ENCODE measurements at regions not wholly inside any gene's neighbourhood (a gene's known extent, or its start where the extent isn't known, plus 50 kb on each side); places are given as distances from the start of the nearest gene placed in this dataset.

DNA sequence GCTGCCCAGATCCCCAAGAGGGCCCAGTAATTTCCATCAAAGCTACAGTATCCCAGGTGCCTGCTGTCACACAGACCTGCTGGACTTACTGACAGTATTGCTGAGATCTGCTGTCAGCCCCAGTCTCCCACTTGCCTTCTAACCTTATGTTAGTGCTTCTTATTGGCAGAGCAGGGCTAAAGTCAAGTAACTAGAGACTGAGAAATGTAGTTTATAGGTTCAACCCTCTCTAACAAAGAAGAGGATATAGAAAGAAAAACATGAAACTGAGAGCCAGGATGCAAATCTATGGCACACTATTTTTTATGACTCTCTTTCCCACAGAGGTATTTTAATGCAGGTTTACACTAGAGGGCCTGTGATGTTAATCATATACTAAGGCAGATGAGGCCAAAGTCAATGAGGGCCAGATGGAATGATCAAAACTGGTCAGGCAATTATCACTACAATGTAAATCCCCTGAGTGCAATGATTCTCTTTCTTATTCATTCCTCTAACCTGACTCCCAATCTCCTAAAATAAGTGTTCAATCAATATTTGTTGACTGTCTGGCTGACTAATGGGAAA lies 781.9 kb downstream of the VRK1 start:
- TF ChIP-seq, protein P1, sequence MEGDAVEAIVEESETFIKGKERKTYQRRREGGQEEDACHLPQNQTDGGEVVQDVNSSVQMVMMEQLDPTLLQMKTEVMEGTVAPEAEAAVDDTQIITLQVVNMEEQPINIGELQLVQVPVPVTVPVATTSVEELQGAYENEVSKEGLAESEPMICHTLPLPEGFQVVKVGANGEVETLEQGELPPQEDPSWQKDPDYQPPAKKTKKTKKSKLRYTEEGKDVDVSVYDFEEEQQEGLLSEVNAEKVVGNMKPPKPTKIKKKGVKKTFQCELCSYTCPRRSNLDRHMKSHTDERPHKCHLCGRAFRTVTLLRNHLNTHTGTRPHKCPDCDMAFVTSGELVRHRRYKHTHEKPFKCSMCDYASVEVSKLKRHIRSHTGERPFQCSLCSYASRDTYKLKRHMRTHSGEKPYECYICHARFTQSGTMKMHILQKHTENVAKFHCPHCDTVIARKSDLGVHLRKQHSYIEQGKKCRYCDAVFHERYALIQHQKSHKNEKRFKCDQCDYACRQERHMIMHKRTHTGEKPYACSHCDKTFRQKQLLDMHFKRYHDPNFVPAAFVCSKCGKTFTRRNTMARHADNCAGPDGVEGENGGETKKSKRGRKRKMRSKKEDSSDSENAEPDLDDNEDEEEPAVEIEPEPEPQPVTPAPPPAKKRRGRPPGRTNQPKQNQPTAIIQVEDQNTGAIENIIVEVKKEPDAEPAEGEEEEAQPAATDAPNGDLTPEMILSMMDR (IDR thresholded peaks at IDR 0.05; ENCODE audit: extremely low read depth in 1 of 2, insufficient read depth in 1 of 2, low read depth in 1 of 2, low read length in 2 of 2): no peak
- no peak for TF ChIP-seq JUN (IDR thresholded peaks at IDR 0.05; ENCODE audit: borderline replicate concordance, insufficient read depth, insufficient read length, low read depth)
- no peak for TF ChIP-seq POLR2A (IDR thresholded peaks at IDR 0.05; ENCODE audit: low read depth, low read length)
- no peak for TF ChIP-seq POLR2AphosphoS5 (IDR thresholded peaks at IDR 0.05; ENCODE audit: insufficient read depth, low read depth, low read length)
- no peak for TF ChIP-seq EZH2 (IDR thresholded peaks at IDR 0.05; ENCODE audit: borderline replicate concordance, low read depth, low read length, severe bottlenecking)
- TF ChIP-seq GATA2 (IDR thresholded peaks at IDR 0.05; ENCODE audit: insufficient read depth, insufficient read length, low read depth, low read length): no peak
